HL-60 (cell line): ENCODE measurements at regions not wholly inside any gene's neighbourhood (a gene's known extent, or its start where the extent isn't known, plus 50 kb on each side); places are given as distances from the start of the nearest gene placed in this dataset.

ENCODE experiments used
- DNase-seq, 2 experiments: peaks; one replicate each; pipeline ENCODE4 v3.0.0-alpha.2; 2010 to 2020; ENCODE audit warnings: low read depth in 1 of 2, low spot score in 1 of 2
- H3K27ac ChIP-seq: fragments of 250-450 bp; sonication (Bioruptor Pico); replicated peaks from 2 replicates; pipeline ENCODE4 v1.5.1; 2020; ENCODE audit warnings: mild to moderate bottlenecking, moderate library complexity
- H3K27me3 ChIP-seq: fragments of 250-450 bp; sonication (Bioruptor Pico); 2 replicates; pipeline ENCODE4 v1.5.1; 2021; ENCODE audit warnings: mild to moderate bottlenecking, moderate library complexity; ENCODE audit not compliant: insufficient read depth, poor library complexity, severe bottlenecking
- H3K4me3 ChIP-seq: replicated peaks from 2 replicates; pipeline ENCODE4 v1.5.1; 2011; ENCODE audit warnings: mild to moderate bottlenecking, control low read depth, low read length; ENCODE audit not compliant: insufficient read depth
- GABPA ChIP-seq: IDR thresholded peaks from 2 replicates; pipeline ENCODE4 v1.6.1; 2012; ENCODE audit warnings: low read depth
- POLR2AphosphoS5 ChIP-seq: IDR thresholded peaks from 2 replicates; pipeline ENCODE4 v1.6.1; 2012; ENCODE audit warnings: low read depth
- SPI1 ChIP-seq: IDR thresholded peaks from 2 replicates; pipeline ENCODE4 v1.6.1; 2012; ENCODE audit warnings: low read depth, mild to moderate bottlenecking, borderline replicate concordance
- TF ChIP-seq, protein P1 (sequence below): IDR thresholded peaks from one replicate; pipeline ENCODE4 v1.5.1; 2011; ENCODE audit warnings: low read length, control low read depth, inconsistent platforms; ENCODE audit not compliant: insufficient read depth
- TF ChIP-seq, protein P2 (sequence below): IDR thresholded peaks from 2 replicates; pipeline ENCODE4 v1.6.1; 2012; ENCODE audit warnings: low read depth; ENCODE audit not compliant: insufficient replicate concordance

DNA sequence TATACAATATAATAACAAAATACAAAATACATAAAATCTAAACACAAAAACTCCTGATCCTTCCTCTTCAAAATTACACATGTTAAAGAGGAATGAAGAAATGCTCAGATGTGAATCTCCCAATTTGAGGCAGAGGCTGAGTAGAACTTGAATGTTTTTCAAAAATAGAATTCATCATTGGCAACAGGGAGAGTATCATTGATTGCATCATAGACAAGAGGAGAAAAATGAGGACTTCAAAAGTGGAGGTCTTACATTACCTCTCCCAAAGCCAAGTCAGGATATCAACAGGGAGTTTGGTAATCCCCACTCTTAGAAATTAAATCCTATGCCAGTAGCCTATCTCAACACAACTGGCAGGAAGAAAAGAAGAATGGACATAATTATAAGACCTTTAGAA is 2023.9 kb upstream of the CELF4 start:
- no peak for DNase-seq
- Histone ChIP-seq H3K27ac (no peak overlapping the region), H3K27me3 (no peaks in the 10 kb centered on the region), H3K4me3 (no peak overlapping the region)
- TF ChIP-seq SPI1 (no peak), GABPA (no peak), POLR2AphosphoS5 (no peak)
- TF ChIP-seq, protein P1, sequence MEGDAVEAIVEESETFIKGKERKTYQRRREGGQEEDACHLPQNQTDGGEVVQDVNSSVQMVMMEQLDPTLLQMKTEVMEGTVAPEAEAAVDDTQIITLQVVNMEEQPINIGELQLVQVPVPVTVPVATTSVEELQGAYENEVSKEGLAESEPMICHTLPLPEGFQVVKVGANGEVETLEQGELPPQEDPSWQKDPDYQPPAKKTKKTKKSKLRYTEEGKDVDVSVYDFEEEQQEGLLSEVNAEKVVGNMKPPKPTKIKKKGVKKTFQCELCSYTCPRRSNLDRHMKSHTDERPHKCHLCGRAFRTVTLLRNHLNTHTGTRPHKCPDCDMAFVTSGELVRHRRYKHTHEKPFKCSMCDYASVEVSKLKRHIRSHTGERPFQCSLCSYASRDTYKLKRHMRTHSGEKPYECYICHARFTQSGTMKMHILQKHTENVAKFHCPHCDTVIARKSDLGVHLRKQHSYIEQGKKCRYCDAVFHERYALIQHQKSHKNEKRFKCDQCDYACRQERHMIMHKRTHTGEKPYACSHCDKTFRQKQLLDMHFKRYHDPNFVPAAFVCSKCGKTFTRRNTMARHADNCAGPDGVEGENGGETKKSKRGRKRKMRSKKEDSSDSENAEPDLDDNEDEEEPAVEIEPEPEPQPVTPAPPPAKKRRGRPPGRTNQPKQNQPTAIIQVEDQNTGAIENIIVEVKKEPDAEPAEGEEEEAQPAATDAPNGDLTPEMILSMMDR = no peak
- TF ChIP-seq, protein P2, sequence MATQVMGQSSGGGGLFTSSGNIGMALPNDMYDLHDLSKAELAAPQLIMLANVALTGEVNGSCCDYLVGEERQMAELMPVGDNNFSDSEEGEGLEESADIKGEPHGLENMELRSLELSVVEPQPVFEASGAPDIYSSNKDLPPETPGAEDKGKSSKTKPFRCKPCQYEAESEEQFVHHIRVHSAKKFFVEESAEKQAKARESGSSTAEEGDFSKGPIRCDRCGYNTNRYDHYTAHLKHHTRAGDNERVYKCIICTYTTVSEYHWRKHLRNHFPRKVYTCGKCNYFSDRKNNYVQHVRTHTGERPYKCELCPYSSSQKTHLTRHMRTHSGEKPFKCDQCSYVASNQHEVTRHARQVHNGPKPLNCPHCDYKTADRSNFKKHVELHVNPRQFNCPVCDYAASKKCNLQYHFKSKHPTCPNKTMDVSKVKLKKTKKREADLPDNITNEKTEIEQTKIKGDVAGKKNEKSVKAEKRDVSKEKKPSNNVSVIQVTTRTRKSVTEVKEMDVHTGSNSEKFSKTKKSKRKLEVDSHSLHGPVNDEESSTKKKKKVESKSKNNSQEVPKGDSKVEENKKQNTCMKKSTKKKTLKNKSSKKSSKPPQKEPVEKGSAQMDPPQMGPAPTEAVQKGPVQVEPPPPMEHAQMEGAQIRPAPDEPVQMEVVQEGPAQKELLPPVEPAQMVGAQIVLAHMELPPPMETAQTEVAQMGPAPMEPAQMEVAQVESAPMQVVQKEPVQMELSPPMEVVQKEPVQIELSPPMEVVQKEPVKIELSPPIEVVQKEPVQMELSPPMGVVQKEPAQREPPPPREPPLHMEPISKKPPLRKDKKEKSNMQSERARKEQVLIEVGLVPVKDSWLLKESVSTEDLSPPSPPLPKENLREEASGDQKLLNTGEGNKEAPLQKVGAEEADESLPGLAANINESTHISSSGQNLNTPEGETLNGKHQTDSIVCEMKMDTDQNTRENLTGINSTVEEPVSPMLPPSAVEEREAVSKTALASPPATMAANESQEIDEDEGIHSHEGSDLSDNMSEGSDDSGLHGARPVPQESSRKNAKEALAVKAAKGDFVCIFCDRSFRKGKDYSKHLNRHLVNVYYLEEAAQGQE = no peak

DNA sequence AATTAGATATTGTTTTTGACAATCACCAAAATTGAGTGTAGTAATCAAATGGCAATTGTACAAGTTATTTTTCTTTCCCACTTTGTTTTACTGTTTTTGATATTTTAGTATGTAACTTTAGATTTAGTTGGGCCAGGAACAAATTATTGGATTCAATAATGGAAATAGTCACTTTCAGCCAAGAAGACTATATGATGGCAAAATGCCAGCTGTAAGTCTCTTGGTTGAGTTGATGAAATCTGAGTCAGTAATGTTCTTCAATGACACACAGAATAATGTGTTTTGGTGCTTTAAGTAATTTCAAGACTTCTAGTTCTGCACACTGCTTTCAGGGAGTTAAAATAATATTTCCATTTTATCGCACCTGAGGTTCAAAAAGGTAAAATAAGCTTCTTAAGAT is 2022.0 kb upstream of the CELF4 start:
- no peak overlapping the region for H3K4me3 ChIP-seq
- H3K27me3 ChIP-seq = peaks cover 3% of the 10 kb centered on the region
- no peak for DNase-seq
- no peak overlapping the region for H3K27ac ChIP-seq
- TF ChIP-seq, protein P2 = no peak
- no peak for TF ChIP-seq GABPA
- TF ChIP-seq, protein P1 = no peak
- TF ChIP-seq SPI1 = no peak
- no peak for TF ChIP-seq POLR2AphosphoS5

DNA sequence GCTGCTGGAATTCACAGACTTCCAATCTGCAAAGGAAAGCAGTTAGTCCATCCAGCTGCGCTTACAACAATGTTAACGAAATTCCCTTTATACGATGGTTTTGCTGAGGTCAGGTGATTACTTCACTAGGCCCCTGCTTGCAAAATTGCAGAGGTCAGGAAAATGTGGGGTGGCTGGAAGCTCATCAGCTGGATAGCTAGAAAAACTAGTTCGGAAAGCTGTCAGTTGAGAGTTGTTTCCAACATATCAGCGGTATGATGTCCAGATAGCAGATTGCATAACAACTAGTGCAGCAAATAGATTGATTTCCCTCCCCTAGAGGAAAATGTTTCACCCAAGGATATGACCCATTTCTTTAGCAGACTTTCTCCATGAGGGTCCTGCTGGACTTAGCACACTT is 2021.1 kb upstream of the CELF4 start:
- DNase-seq = no peak
- H3K4me3 ChIP-seq = no peak overlapping the region
- H3K27ac ChIP-seq = no peak overlapping the region
- H3K27me3 ChIP-seq = peaks cover 3% of the 10 kb centered on the region
- TF ChIP-seq, protein P2 = no peak
- TF ChIP-seq POLR2AphosphoS5 = no peak
- TF ChIP-seq, protein P1 = no peak
- no peak for TF ChIP-seq SPI1
- no peak for TF ChIP-seq GABPA
